Calu3 (cell line): ENCODE measurements at regions not wholly inside any gene's neighbourhood (a gene's known extent, or its start where the extent isn't known, plus 50 kb on each side); places are given as distances from the start of the nearest gene placed in this dataset.

ENCODE experiments used
- BruUV-seq: library from RNA; stranded (reverse); fragments of 400-500 nt; replicated peaks from 2 replicates; lab custom pipeline; 2021; lab: Mats Ljungman, UMichigan
- CTCF ChIA-PET: fragments of 300-600 bp; sonication (Branson Sonifier 250); formaldehyde crosslinking; loops from one replicate; lab custom pipeline; 2022; ENCODE audit warnings: antibody characterized with exemption; lab: Charles Lee
- DNase-seq: peaks from one replicate; pipeline ENCODE4 v3.0.0; 2022
- H3K27ac Mint-ChIP-seq: one replicate; pipeline ENCODE4 v1.8.0; 2022; ENCODE audit warnings: mixed read lengths; ENCODE audit not compliant: unreplicated experiment
- H3K27me3 Mint-ChIP-seq: one replicate; pipeline ENCODE4 v1.8.0; 2022; ENCODE audit warnings: mixed read lengths; ENCODE audit not compliant: unreplicated experiment
- H3K36me3 Mint-ChIP-seq: one replicate; pipeline ENCODE4 v1.8.0; 2022; ENCODE audit warnings: mild to moderate bottlenecking, moderate library complexity, mixed read lengths; ENCODE audit not compliant: insufficient read depth, unreplicated experiment
- H3K4me1 Mint-ChIP-seq: one replicate; pipeline ENCODE4 v1.8.0; 2022; ENCODE audit warnings: mild to moderate bottlenecking, low read depth, mixed read lengths; ENCODE audit not compliant: unreplicated experiment
- H3K4me3 Mint-ChIP-seq: one replicate; pipeline ENCODE4 v1.8.0; 2022; ENCODE audit warnings: mild to moderate bottlenecking, low read depth, moderate library complexity, mixed read lengths; ENCODE audit not compliant: unreplicated experiment
- H3K9me3 Mint-ChIP-seq: one replicate; pipeline ENCODE4 v1.8.0; 2022; ENCODE audit warnings: low read depth, mixed read lengths; ENCODE audit not compliant: unreplicated experiment
- CTCF ChIP-seq: fragments of 200-600 bp; IDR thresholded peaks from one replicate; pipeline ENCODE4 v1.8.0; 2022; ENCODE audit warnings: antibody characterized with exemption; ENCODE audit not compliant: unreplicated experiment
- intact Hi-C: fragments of 100-400 bp; cut with micrococcal nuclease; formaldehyde crosslinking; loops from one replicate; pipeline ENCODE4 v1.10.0; 2022; ENCODE audit not compliant: unreplicated experiment

- no TSS peak for BruUV-seq
- H3K27ac Mint-ChIP-seq = no peak overlapping the region
- H3K27me3 Mint-ChIP-seq = no peaks in the 10 kb centered on the region
- no peak for TF ChIP-seq CTCF
- no peak overlapping the region for H3K4me3 Mint-ChIP-seq
- H3K4me1 Mint-ChIP-seq = no peaks in the 10 kb centered on the region
- no peaks in the 10 kb centered on the region for H3K36me3 Mint-ChIP-seq
- CTCF ChIA-PET = no interaction called here
- intact Hi-C loops = no loop called here
- no peaks in the 10 kb centered on the region for H3K9me3 Mint-ChIP-seq
- DNase-seq = no peak
These were observed 101.3 kb upstream of the NANOGP8 start for GRCh38 chr15:35186346-35186745.

DNA sequence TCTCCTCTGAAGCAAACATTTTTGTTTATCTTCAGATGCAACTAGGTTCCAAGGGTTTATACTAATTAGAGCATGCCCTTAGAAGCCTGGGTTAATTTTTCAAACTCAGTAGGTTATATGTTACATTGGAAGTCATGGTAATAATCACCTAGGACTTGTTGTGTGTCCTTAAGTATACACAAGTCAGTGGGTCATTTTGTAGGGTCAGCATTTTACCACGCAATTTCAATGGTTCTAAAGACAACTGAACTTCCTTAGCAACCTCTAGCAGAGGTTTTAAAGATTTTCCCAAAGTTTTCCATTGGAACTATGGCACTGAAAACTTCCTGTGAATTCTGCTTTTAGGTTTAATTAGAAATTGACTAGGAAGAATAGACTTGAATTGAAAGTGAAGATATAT, 99.6 kb upstream of the NANOGP8 start:
- no peak for TF ChIP-seq CTCF
- intact Hi-C loops = no loop called here
- CTCF ChIA-PET = interaction anchor here (0.6 kb wide), 1 partner anchor 176 kb away, joined by 5 read pairs; no protein-coding TSS in a partner anchor
- Mint-ChIP-seq H3K9me3 (no peaks in the 10 kb centered on the region), H3K27ac (no peak overlapping the region), H3K36me3 (no peaks in the 10 kb centered on the region), H3K4me3 (no peak overlapping the region), H3K27me3 (no peaks in the 10 kb centered on the region), H3K4me1 (no peaks in the 10 kb centered on the region)
- BruUV-seq = no TSS peak
- no peak for DNase-seq

- no TSS peak for BruUV-seq
- Mint-ChIP-seq H3K27me3 (no peaks in the 10 kb centered on the region), H3K4me1 (no peaks in the 10 kb centered on the region), H3K27ac (no peak overlapping the region), H3K36me3 (no peaks in the 10 kb centered on the region), H3K9me3 (no peaks in the 10 kb centered on the region), H3K4me3 (no peak overlapping the region)
- CTCF ChIA-PET = no interaction called here
- DNase-seq = no peak
- no peak for TF ChIP-seq CTCF
- intact Hi-C loops = no loop called here
These were observed 97.9 kb upstream of the NANOGP8 start for GRCh38 chr15:35182841-35183479.

DNA sequence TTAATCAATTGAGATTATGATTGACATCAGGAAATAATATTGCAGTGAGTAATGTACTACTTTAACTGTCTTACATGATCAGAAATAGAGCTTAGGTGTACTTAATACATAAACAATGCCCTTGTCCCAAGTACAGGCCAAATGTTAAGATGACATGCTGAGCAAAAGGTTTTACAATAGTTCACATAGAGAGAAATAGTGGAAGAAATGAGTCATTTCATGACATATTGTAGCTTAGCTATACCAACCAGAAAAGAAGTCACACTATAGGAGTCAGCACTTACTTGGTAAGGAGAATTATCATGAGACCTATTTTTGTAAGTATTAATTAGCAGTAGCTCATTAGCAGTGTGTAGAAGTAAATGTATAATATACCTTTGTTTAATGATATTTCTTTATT, 96.4 kb upstream of the NANOGP8 start:
- intact Hi-C loops = no loop called here
- Mint-ChIP-seq H3K4me3 (no peak overlapping the region), H3K4me1 (no peaks in the 10 kb centered on the region), H3K27me3 (no peaks in the 10 kb centered on the region), H3K9me3 (no peaks in the 10 kb centered on the region), H3K27ac (no peak overlapping the region), H3K36me3 (no peaks in the 10 kb centered on the region)
- CTCF ChIA-PET = no interaction called here
- no TSS peak for BruUV-seq
- DNase-seq = no peak
- TF ChIP-seq CTCF = no peak
